Trophoblast cell (in vitro differentiated cells and primary cell): ENCODE measurements at regions not wholly inside any gene's neighbourhood (a gene's known extent, or its start where the extent isn't known, plus 50 kb on each side); places are given as distances from the start of the nearest gene placed in this dataset.
"Not testable (repeated sequence)": the region's sequence is repeated elsewhere in the genome, so short reads cannot be mapped to it uniquely, and the experiment has no call there.

Source experiments
- DNase-seq, 2 donors: peaks; one replicate each; pipeline ENCODE4 v3.0.0-alpha.2; 2016
- H2AFZ ChIP-seq: 2 replicates; pipeline ENCODE4 v1.6.1; 2013; ENCODE audit warnings: low read length, moderate library complexity, mild to moderate bottlenecking; ENCODE audit not compliant: insufficient read depth, poor library complexity
- H2AK5ac ChIP-seq: 2 replicates; pipeline ENCODE4 v1.6.1; 2013; ENCODE audit warnings: mild to moderate bottlenecking, low read length
- H2BK120ac ChIP-seq: 2 replicates; pipeline ENCODE4 v1.6.1; 2013; ENCODE audit warnings: low read length, mild to moderate bottlenecking, moderate library complexity; ENCODE audit not compliant: insufficient read depth, poor library complexity
- H2BK12ac ChIP-seq: 2 replicates; pipeline ENCODE4 v1.6.1; 2013; ENCODE audit warnings: mild to moderate bottlenecking, low read length, moderate library complexity
- H2BK5ac ChIP-seq: 2 replicates; pipeline ENCODE4 v1.6.1; 2013; ENCODE audit warnings: low read length, low read depth, moderate library complexity, mild to moderate bottlenecking; ENCODE audit not compliant: poor library complexity
- H3K14ac ChIP-seq: 2 replicates; pipeline ENCODE4 v1.6.1; 2013; ENCODE audit warnings: mild to moderate bottlenecking, low read length
- H3K18ac ChIP-seq: 2 replicates; pipeline ENCODE4 v1.6.1; 2013; ENCODE audit warnings: mild to moderate bottlenecking, low read length
- H3K23ac ChIP-seq: 2 replicates; pipeline ENCODE4 v1.6.1; 2013; ENCODE audit warnings: low read length
- H3K27ac ChIP-seq: 2 replicates; pipeline ENCODE4 v1.5.1; 2013; ENCODE audit warnings: low read depth, mild to moderate bottlenecking, inconsistent platforms, low read length, moderate library complexity
- H3K27me3 ChIP-seq: 2 replicates; pipeline ENCODE4 v1.6.1; 2013; ENCODE audit warnings: inconsistent platforms, mild to moderate bottlenecking, low read length, moderate library complexity; ENCODE audit not compliant: insufficient read depth
- H3K36me3 ChIP-seq, 2 experiments: 1 replicate in 1 of 2; 2 replicates in 1 of 2; pipeline ENCODE4 v1.6.1; 2013; ENCODE audit warnings: low read length in 2 of 2, mild to moderate bottlenecking in 2 of 2, moderate library complexity in 1 of 2; ENCODE audit not compliant: insufficient read depth in 2 of 2, control insufficient read depth in 1 of 2
- H3K4ac ChIP-seq: 2 replicates; pipeline ENCODE4 v1.6.1; 2013; ENCODE audit warnings: low read depth, mild to moderate bottlenecking, low read length, moderate library complexity
- H3K4me1 ChIP-seq, 2 experiments: 1 replicate in 1 of 2; 2 replicates in 1 of 2; pipeline ENCODE4 v1.6.1; 2013; ENCODE audit warnings: low read length in 2 of 2, mild to moderate bottlenecking in 2 of 2, moderate library complexity in 1 of 2; ENCODE audit not compliant: insufficient read depth in 2 of 2, control insufficient read depth in 1 of 2
- H3K4me2 ChIP-seq: 2 replicates; pipeline ENCODE4 v1.6.1; 2013; ENCODE audit warnings: inconsistent platforms, mild to moderate bottlenecking, low read length, moderate library complexity
- H3K4me3 ChIP-seq: 2 replicates; pipeline ENCODE4 v1.5.1; 2013; ENCODE audit warnings: mild to moderate bottlenecking, low read depth, low read length, inconsistent platforms
- H3K79me1 ChIP-seq: one replicate; pipeline ENCODE4 v1.6.1; 2013; ENCODE audit warnings: low read length
- H3K79me2 ChIP-seq: 2 replicates; pipeline ENCODE4 v1.6.1; 2013; ENCODE audit warnings: low read length, mild to moderate bottlenecking; ENCODE audit not compliant: control insufficient read depth, insufficient read depth, poor library complexity
- H3K9ac ChIP-seq: 2 replicates; pipeline ENCODE4 v1.6.1; 2013; ENCODE audit warnings: mild to moderate bottlenecking, low read length
- H3K9me3 ChIP-seq: 2 replicates; pipeline ENCODE4 v1.6.1; 2013; ENCODE audit warnings: low read depth, mild to moderate bottlenecking, control low read depth, inconsistent platforms, low read length; ENCODE audit not compliant: insufficient read depth
- H4K12ac ChIP-seq: 2 replicates; pipeline ENCODE4 v1.6.1; 2013; ENCODE audit warnings: low read depth, mild to moderate bottlenecking, low read length, moderate library complexity
- H4K8ac ChIP-seq: 2 replicates; pipeline ENCODE4 v1.6.1; 2013; ENCODE audit warnings: low read depth, mild to moderate bottlenecking, low read length, moderate library complexity
- H4K91ac ChIP-seq: one replicate; pipeline ENCODE4 v1.6.1; 2013; ENCODE audit warnings: low read depth, mild to moderate bottlenecking, low read length, moderate library complexity
- WGBS: extraction: QIAGEN DNeasy Blood & Tissue Kit; methylation state at CpG from one replicate; pipeline ENCODE4 v1.1.7; 2013; ENCODE audit warnings: missing lambda C conversion rate; ENCODE audit not compliant: insufficient read length, insufficient coverage; ENCODE audit errors: extremely low coverage; 5-methylcytosine and 5-hydroxymethylcytosine counted together

DNA sequence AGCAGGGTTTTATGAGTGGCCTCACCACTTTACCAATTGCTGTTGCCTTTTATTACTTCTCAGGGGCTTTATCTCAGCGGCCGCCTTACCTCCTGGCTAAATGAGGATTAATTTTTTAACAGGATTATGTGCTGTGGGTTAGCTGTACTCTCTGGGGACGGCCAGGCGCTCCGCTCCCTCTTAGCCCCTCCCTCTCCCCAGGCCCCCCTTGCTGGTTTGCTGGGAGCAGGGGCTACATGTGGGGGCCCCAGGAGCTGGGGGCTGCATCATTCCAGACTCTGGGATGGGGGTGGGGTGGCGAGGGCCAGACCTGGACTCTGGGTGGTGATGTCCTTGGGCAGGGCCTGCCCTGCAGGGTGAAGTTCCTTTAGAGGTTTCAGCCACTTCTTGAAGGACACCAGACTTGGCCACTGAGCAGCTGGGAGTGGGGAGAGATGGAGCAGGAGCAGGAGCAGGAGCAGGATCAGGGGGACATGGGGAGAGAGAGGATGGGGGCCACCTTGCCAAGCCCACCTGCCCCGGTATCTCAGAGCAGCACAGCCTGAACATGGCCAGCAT is 196.1 kb downstream of the GOLGA6L6 start:
- no peaks in the 10 kb centered on the region for H3K79me1 ChIP-seq
- H3K4me3 ChIP-seq, result no peak overlapping the region
- no peak overlapping the region for H3K27ac ChIP-seq
- H3K9ac ChIP-seq, result no peak overlapping the region
- H3K18ac ChIP-seq, result no peak overlapping the region
- no peak overlapping the region for H3K4me2 ChIP-seq
- no peaks in the 10 kb centered on the region for H3K79me2 ChIP-seq
- no peak overlapping the region for H3K4ac ChIP-seq
- H3K4me1 ChIP-seq, result no peaks in the 10 kb centered on the region
- H3K14ac ChIP-seq, result no peak overlapping the region
- H4K91ac ChIP-seq, result no peak overlapping the region
- no peak overlapping the region for H2BK12ac ChIP-seq
- H3K27me3 ChIP-seq, result no peaks in the 10 kb centered on the region
- no peak overlapping the region for H4K8ac ChIP-seq
- H3K9me3 ChIP-seq, result peaks cover 74% of the 10 kb centered on the region
- H3K36me3 ChIP-seq, result no peaks in the 10 kb centered on the region
- no peak for DNase-seq
- H2BK120ac ChIP-seq, result no peak overlapping the region
- no peak overlapping the region for H3K23ac ChIP-seq
- no peak overlapping the region for H2BK5ac ChIP-seq
- no CpG with 5 or more reads among the region's 7 CpGs for WGBS
- no peak overlapping the region for H2AFZ ChIP-seq
- H4K12ac ChIP-seq, result no peak overlapping the region
- H2AK5ac ChIP-seq, result no peak overlapping the region

DNA sequence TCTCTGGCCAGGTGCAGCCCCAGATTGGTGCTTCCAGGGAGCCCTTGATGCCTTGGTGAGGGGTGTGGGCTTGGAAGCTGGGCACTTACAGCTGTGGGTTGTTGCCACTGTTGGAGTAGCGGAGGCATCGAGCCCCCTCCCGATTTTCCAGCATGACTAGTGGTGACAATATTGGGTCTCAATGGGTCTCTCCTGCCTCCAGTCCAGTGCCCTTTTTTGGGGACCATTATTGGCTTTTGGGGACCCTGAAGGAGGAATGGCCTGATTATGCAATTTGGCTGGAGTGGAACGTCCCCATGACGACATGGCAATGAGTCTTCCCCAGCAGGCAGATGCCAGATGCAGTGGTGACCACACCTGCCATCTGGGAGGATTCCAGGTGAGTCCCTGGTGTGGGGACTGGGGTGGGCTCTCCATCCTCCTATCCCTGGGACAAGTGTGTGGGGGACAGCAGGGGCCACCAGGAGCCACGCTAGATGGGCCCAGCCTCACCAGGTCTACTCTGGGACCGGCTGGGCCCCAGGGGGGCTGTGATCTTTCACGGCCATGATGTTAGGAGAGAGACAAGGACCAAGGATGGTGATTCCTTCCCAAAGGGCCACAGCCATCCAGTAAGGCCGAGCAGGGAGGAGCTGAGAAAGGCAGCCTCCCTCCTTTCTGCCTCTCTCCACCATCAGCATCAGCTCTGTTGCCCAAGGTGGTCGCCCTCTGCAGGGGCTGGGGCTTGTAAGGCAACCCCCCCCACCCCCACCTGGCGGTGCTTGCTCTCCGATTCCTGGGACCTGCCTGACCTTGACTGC is 196.8 kb downstream of the GOLGA6L6 start:
- H4K12ac ChIP-seq, result no peak overlapping the region
- no peaks in the 10 kb centered on the region for H3K79me1 ChIP-seq
- H4K91ac ChIP-seq, result no peak overlapping the region
- H2AK5ac ChIP-seq, result no peak overlapping the region
- H3K4ac ChIP-seq, result no peak overlapping the region
- H2BK5ac ChIP-seq, result no peak overlapping the region
- H3K4me1 ChIP-seq, result no peaks in the 10 kb centered on the region
- H3K18ac ChIP-seq, result no peak overlapping the region
- H3K4me2 ChIP-seq, result no peak overlapping the region
- H3K4me3 ChIP-seq, result no peak overlapping the region
- no CpG with 5 or more reads among the region's 12 CpGs for WGBS
- H2BK12ac ChIP-seq, result no peak overlapping the region
- no peak overlapping the region for H2BK120ac ChIP-seq
- DNase-seq, result no peak
- no peak overlapping the region for H2AFZ ChIP-seq
- H4K8ac ChIP-seq, result no peak overlapping the region
- H3K27ac ChIP-seq, result no peak overlapping the region
- no peaks in the 10 kb centered on the region for H3K27me3 ChIP-seq
- no peak overlapping the region for H3K23ac ChIP-seq
- no peaks in the 10 kb centered on the region for H3K36me3 ChIP-seq
- H3K14ac ChIP-seq, result no peak overlapping the region
- H3K79me2 ChIP-seq, result no peaks in the 10 kb centered on the region
- H3K9me3 ChIP-seq, result peaks cover 73% of the 10 kb centered on the region
- no peak overlapping the region for H3K9ac ChIP-seq

DNA sequence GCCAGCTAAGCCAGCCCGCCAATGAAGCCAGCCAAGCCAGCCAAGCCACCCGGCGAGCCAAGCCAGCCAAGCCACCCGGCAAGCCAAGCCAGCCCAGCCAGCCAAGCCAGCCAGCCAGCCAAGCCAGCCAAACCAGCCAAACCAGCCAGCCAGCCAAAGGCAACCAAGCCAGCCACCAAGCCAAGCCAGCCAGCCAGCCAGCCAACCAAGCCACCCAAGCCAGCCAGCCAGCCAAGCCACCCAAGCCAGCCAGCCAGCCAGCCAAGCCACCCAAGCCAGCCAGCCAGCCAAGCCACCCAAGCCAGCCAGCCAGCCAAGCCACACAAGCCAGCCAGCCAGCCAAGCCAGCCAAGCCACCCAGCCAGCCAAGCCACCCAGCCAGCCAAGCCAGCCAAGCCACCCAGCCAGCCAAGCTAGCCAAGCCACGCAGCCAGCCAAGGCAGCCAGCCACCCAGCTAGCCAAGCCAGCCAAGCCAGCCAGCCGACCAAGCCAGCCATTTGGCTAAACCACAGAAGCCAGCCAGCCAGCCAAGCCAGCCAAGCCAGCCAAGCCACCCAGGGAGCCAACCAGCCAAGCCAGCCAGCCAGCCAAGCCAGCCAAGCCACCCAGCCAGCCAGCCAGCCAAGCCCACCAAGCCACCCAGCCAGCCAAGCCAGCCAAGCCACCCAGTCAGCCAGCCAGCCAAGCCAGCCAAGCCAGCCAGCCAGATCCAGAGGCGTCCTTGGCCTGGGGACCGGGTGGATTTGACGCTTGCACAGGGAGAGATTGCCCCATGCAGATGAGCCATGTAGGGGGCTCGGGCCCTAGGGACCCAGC is 198.0 kb downstream of the GOLGA6L6 start:
- not testable (repeated sequence) for H3K36me3 ChIP-seq, H3K4me2 ChIP-seq, H2BK120ac ChIP-seq, H2AFZ ChIP-seq, H3K4me3 ChIP-seq, H3K4ac ChIP-seq, H3K27ac ChIP-seq, H3K79me1 ChIP-seq, H3K79me2 ChIP-seq, H3K9ac ChIP-seq, H4K12ac ChIP-seq, H3K14ac ChIP-seq, H2BK5ac ChIP-seq, H2AK5ac ChIP-seq, H2BK12ac ChIP-seq, H3K23ac ChIP-seq, H3K4me1 ChIP-seq, H3K27me3 ChIP-seq, DNase-seq, H3K18ac ChIP-seq, H4K91ac ChIP-seq, H4K8ac ChIP-seq
- no CpG with 5 or more reads among the region's 10 CpGs for WGBS
- peaks cover 70% of the 10 kb centered on the region for H3K9me3 ChIP-seq

DNA sequence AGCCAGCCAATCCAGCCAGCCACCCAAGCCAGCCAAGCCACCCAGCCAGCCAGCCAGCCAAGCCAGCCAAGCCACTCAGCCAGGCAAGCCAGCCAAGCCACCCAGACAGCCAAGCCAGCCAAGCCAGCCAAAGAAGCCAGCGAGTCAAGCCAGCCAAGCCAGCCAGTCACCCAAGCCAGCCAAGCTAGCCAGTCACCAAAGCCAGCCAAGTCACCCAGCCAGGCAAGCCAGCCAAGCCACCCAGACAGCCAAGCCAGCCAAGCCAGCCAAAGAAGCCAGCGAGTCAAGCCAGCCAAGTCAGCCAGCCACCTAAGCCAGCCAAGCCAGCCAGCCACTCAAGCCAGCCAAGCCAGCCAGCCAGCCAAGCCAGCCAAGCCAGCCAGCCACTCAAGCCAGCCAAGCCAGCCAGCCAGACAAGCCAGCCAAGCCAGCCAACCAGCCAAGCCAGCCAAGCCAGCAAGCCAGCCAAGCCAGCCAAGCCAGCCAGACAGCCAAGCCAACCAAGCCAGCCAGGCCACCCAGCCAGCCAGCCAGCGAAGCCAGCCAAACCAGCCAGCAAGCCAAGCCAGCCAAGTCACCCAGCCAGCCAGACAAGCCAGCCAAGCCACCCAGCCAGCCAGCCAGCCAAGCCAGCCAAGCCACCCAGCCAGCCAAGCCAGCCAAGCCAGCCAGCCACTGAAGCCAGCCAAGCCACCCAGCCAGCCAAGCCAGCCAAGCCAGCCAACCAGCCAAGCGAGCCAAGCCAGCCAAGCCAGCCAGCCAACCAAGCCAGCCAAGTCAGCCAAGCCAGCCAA is 198.8 kb downstream of the GOLGA6L6 start:
- not testable (repeated sequence) for H3K36me3 ChIP-seq, H4K12ac ChIP-seq, H3K27ac ChIP-seq, H3K79me1 ChIP-seq, H2BK5ac ChIP-seq, H3K4me3 ChIP-seq, H3K79me2 ChIP-seq, H3K18ac ChIP-seq, H3K27me3 ChIP-seq, H4K91ac ChIP-seq, H3K23ac ChIP-seq, H3K9ac ChIP-seq, H3K14ac ChIP-seq, H3K4ac ChIP-seq, DNase-seq, H2BK12ac ChIP-seq, H2BK120ac ChIP-seq, H4K8ac ChIP-seq, H2AK5ac ChIP-seq, H2AFZ ChIP-seq, H3K4me2 ChIP-seq, H3K4me1 ChIP-seq
- peaks cover 67% of the 10 kb centered on the region for H3K9me3 ChIP-seq
- WGBS, result no CpG with 5 or more reads among the region's 4 CpGs
